Ammon's horn (tissue), 1 donor: ENCODE measurements at regions not wholly inside any gene's neighbourhood (a gene's known extent, or its start where the extent isn't known, plus 50 kb on each side); places are given as distances from the start of the nearest gene placed in this dataset.
"Not testable (repeated sequence)": the region's sequence is repeated elsewhere in the genome, so short reads cannot be mapped to it uniquely, and the experiment has no call there.

Experiments used
- DNase-seq: peaks from one replicate; pipeline ENCODE4 v3.0.0-alpha.2; 2016; ENCODE audit warnings: low spot score

- no peak for DNase-seq
Measured at GRCh38 chr12:22810036-22810435, 185.1 kb downstream of the ETNK1 start.

GRCh38 chr12:22812531-22812930 is 187.6 kb downstream of the ETNK1 start:
- DNase-seq: no peak

GRCh38 chr12:22821985-22822384 is 197.0 kb downstream of the ETNK1 start:
- DNase-seq: no peak

- no peak for DNase-seq
Measured at GRCh38 chr12:22826026-22826425, 201.1 kb downstream of the ETNK1 start.

- not testable (repeated sequence) for DNase-seq
Measured at GRCh38 chr12:22826446-22826981, 201.5 kb downstream of the ETNK1 start.

- DNase-seq: no peak
Measured at GRCh38 chr12:22828066-22828465, 203.1 kb downstream of the ETNK1 start.

- DNase-seq: no peak
Measured at GRCh38 chr12:22835431-22835830, 210.5 kb downstream of the ETNK1 start.

- no peak for DNase-seq
Measured at GRCh38 chr12:22850185-22850584, 225.2 kb downstream of the ETNK1 start.

GRCh38 chr12:22851532-22851931 is 226.6 kb downstream of the ETNK1 start:
- DNase-seq: no peak

- no peak for DNase-seq
Measured at GRCh38 chr12:22855456-22855855, 230.5 kb downstream of the ETNK1 start.

GRCh38 chr12:22856178-22856577 is 231.2 kb downstream of the ETNK1 start:
- DNase-seq: peak; percentile 40

GRCh38 chr12:22858849-22859570 is 234.0 kb downstream of the ETNK1 start:
- no peak for DNase-seq

- DNase-seq: no peak
Measured at GRCh38 chr12:22860926-22861325, 236.0 kb downstream of the ETNK1 start.

GRCh38 chr12:22865822-22866221 is 240.9 kb downstream of the ETNK1 start:
- DNase-seq: no peak

GRCh38 chr12:22866406-22866805 is 241.4 kb downstream of the ETNK1 start:
- DNase-seq: no peak

GRCh38 chr12:22874151-22874550 is 249.2 kb downstream of the ETNK1 start:
- no peak for DNase-seq

- no peak for DNase-seq
Measured at GRCh38 chr12:22876262-22876661, 251.3 kb downstream of the ETNK1 start.

GRCh38 chr12:22879203-22879602 is 254.2 kb downstream of the ETNK1 start:
- DNase-seq: no peak

GRCh38 chr12:22880331-22880730 is 255.4 kb downstream of the ETNK1 start:
- DNase-seq: no peak

- DNase-seq: no peak
Measured at GRCh38 chr12:22880807-22881206, 255.8 kb downstream of the ETNK1 start.

- no peak for DNase-seq
Measured at GRCh38 chr12:22881878-22882385, 257.0 kb downstream of the ETNK1 start.

GRCh38 chr12:22882559-22882958 is 257.6 kb downstream of the ETNK1 start:
- no peak for DNase-seq

GRCh38 chr12:22893878-22894277 is 268.9 kb downstream of the ETNK1 start:
- no peak for DNase-seq

GRCh38 chr12:22899184-22899583 is 274.2 kb downstream of the ETNK1 start:
- no peak for DNase-seq
